GM11168 (cell line): ENCODE measurements at regions not wholly inside any gene's neighbourhood (a gene's known extent, or its start where the extent isn't known, plus 50 kb on each side); places are given as distances from the start of the nearest gene placed in this dataset.

Experiments used
- in situ Hi-C: fragments of 300-500 bp; cut with MboI; formaldehyde crosslinking; loops from one replicate; pipeline ENCODE4 v1.12.0; 2022; ENCODE audit warnings: low sequenced_read_pairs; ENCODE audit not compliant: unreplicated experiment

- in situ Hi-C loops: no loop called here
These were observed 86.1 kb upstream of the ARHGAP5 start for GRCh38 chr14:31990926-31991572.

- in situ Hi-C loops: no loop called here
These were observed 85.1 kb upstream of the ARHGAP5 start for GRCh38 chr14:31992011-31992447.

GRCh38 chr14:31993521-31993951 lies 83.6 kb upstream of the ARHGAP5 start:
- in situ Hi-C loops: no loop called here

GRCh38 chr14:31994391-31995033 lies 82.6 kb upstream of the ARHGAP5 start:
- in situ Hi-C loops: no loop called here

- in situ Hi-C loops: no loop called here
These were observed 73.5 kb upstream of the ARHGAP5 start for GRCh38 chr14:32003585-32003984.

GRCh38 chr14:32004300-32004699 lies 72.8 kb upstream of the ARHGAP5 start:
- in situ Hi-C loops: no loop called here

- in situ Hi-C loops: no loop called here
These were observed 71.5 kb upstream of the ARHGAP5 start for GRCh38 chr14:32005628-32006027.

GRCh38 chr14:32006263-32007110 lies 70.6 kb upstream of the ARHGAP5 start:
- in situ Hi-C loops: no loop called here

- in situ Hi-C loops: no loop called here
These were observed 69.2 kb upstream of the ARHGAP5 start for GRCh38 chr14:32007755-32008362.

- in situ Hi-C loops: no loop called here
These were observed 68.4 kb upstream of the ARHGAP5 start for GRCh38 chr14:32008602-32009193.

- in situ Hi-C loops: no loop called here
These were observed 67.7 kb upstream of the ARHGAP5 start for GRCh38 chr14:32009221-32009975.

- in situ Hi-C loops: no loop called here
These were observed 67.0 kb upstream of the ARHGAP5 start for GRCh38 chr14:32009976-32010581.

GRCh38 chr14:32010604-32011125 lies 66.4 kb upstream of the ARHGAP5 start:
- in situ Hi-C loops: no loop called here

GRCh38 chr14:32011225-32011624 lies 65.9 kb upstream of the ARHGAP5 start:
- in situ Hi-C loops: no loop called here

GRCh38 chr14:32012062-32012461 lies 65.0 kb upstream of the ARHGAP5 start:
- in situ Hi-C loops: no loop called here

- in situ Hi-C loops: no loop called here
These were observed 64.5 kb upstream of the ARHGAP5 start for GRCh38 chr14:32012571-32012970.

GRCh38 chr14:32013083-32013482 lies 64.0 kb upstream of the ARHGAP5 start:
- in situ Hi-C loops: no loop called here

- in situ Hi-C loops: no loop called here
These were observed 63.0 kb upstream of the ARHGAP5 start for GRCh38 chr14:32014057-32014456.

- in situ Hi-C loops: no loop called here
These were observed 62.6 kb upstream of the ARHGAP5 start for GRCh38 chr14:32014498-32014897.
